ENCODE measurements at regions not wholly inside any gene's neighbourhood (a gene's known extent, or its start where the extent isn't known, plus 50 kb on each side); places are given as distances from the start of the nearest gene placed in this dataset.
"Not testable (repeated sequence)": the region's sequence is repeated elsewhere in the genome, so short reads cannot be mapped to it uniquely, and the experiment has no call there.

GRCh38 chr4:118585015-118585414 lies 100.2 kb upstream of the METTL14 start:
- no peak overlapping the region for H3K4me3 ChIP-seq (ENCODE audit: low read length)
- TF ChIP-seq ZNF274 (IDR thresholded peaks at IDR 0.05; ENCODE audit: low read depth, low read length), result no peak

DNA sequence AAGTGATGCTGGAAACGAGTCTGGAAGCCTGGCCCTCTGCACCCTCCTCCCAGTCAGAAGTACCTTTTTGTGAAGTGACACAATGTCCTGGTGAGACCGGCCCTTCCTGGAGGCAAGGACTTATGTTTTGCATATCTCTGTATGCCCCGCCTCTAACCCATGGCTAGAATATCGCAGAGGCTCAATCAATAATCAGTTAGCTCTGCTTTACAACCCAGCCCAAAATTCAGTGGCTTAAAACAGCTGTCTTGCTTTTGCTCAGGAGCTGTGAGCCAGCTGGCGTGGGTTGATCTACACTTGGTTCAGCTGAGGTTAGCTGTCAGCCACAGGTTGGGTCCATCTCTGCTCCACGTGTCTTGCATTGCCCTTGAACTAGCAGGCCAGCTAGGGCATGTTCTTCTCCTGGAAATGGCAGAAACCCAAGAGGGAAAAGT lies 98.8 kb upstream of the METTL14 start:
- no peak for TF ChIP-seq ZNF274 (IDR thresholded peaks at IDR 0.05; ENCODE audit: low read depth, low read length)
- H3K4me3 ChIP-seq (ENCODE audit: low read length), result no peak overlapping the region

GRCh38 chr4:118587116-118587831 lies 97.9 kb upstream of the METTL14 start:
- no peak overlapping the region for H3K4me3 ChIP-seq (ENCODE audit: low read length)
- no peak for TF ChIP-seq ZNF274 (IDR thresholded peaks at IDR 0.05; ENCODE audit: low read depth, low read length)

DNA sequence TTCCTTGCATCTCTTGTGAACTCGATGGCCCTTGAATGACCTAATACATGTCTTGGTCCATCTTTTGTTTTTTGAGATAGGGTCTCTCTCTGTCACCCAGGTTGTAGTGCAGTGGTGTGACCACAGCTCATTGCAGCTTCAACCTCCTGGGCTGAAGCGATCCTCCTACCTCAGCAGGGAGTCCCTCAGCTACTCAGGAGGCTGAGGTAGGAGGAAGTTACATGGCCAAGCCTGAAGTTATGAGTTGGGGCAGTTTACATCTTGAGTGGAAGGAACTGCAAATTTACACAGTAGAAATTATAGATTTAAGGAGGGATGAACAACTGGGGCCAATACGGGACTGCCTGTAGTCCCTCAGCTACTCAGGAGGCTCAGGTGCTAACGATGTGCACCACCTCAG lies 97.2 kb upstream of the METTL14 start:
- no peak for TF ChIP-seq ZNF274 (IDR thresholded peaks at IDR 0.05; ENCODE audit: low read depth, low read length)
- no peak overlapping the region for H3K4me3 ChIP-seq (ENCODE audit: low read length)

- no peak overlapping the region for H3K4me3 ChIP-seq (ENCODE audit: low read length)
- TF ChIP-seq ZNF274 (IDR thresholded peaks at IDR 0.05; ENCODE audit: low read depth, low read length), result no peak
Observed at GRCh38 chr4:118589471-118590055, 95.6 kb upstream of the METTL14 start.

GRCh38 chr4:118591339-118592046 lies 93.7 kb upstream of the METTL14 start:
- peak overlapping the region; percentile 66 for H3K4me3 ChIP-seq (ENCODE audit: low read length)

GRCh38 chr4:118592289-118592688 lies 92.9 kb upstream of the METTL14 start:
- H3K4me3 ChIP-seq (ENCODE audit: low read length), result peak overlapping the region; percentile 66

GRCh38 chr4:118595883-118596282 lies 89.3 kb upstream of the METTL14 start:
- H3K4me3 ChIP-seq (ENCODE audit: low read length), result not testable (repeated sequence)

GRCh38 chr4:118625097-118625496 lies 60.1 kb upstream of the METTL14 start:
- not testable (repeated sequence) for H3K4me3 ChIP-seq (ENCODE audit: low read length)

DNA sequence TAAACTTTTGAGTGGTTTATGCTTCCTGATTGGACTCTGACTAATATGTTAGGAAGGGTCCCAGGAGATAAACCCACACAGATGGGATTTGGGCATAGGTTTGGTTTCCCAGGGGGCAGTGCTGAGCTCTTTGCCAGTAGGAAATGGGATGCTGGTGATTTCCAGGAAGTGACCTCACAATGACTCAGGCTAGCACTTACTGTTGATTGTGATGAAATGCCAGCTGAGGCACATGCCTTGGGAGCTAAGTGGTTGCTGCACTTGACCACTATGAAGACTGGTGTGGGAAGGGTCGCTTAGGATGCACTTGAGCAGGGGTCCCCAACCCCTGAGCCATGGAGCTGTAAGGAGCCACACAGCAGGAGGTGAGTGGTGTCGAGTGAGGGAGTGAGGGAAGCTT lies 55.5 kb upstream of the METTL14 start:
- H3K4me3 ChIP-seq (ENCODE audit: low read length), result not testable (repeated sequence)

- not testable (repeated sequence) for H3K4me3 ChIP-seq (ENCODE audit: low read length)
Observed at GRCh38 chr4:118630897-118631296, 54.3 kb upstream of the METTL14 start.

DNA sequence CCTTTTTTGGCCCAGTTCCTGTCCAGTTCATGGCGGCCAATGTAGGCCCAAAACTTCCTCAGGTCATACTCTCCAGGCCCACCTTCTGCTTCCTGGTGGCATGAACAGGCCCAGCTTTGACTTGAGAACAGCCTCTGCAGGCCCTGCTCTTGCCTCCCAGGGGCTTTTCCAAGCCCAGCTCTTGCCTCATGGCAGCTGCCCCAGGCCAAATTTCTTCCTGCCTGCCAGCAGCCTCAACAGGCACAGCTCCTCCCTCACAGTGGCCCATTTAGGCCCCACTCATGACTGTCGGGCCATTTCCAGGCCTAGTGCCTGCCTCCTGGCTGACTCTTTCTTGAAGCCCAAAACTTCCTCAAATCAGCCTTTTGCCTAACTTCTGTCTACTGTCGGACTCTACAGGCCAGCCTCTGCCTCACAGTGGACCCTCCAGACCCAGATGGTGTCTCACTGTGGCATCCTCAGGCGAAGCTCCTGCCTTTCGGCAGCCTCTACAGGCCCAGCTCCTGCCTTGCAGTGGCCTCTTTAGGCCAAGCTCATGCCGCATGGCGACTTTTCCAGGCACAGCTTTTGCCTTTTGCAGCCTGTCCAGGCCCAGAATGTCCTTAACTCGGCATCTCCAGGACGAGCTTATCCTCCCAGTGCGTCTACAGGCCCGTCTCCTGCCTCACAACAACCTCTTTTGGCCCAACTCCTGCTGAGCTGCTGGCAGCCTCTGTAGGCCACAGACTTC lies 53.7 kb upstream of the METTL14 start:
- not testable (repeated sequence) for H3K4me3 ChIP-seq (ENCODE audit: low read length)

DNA sequence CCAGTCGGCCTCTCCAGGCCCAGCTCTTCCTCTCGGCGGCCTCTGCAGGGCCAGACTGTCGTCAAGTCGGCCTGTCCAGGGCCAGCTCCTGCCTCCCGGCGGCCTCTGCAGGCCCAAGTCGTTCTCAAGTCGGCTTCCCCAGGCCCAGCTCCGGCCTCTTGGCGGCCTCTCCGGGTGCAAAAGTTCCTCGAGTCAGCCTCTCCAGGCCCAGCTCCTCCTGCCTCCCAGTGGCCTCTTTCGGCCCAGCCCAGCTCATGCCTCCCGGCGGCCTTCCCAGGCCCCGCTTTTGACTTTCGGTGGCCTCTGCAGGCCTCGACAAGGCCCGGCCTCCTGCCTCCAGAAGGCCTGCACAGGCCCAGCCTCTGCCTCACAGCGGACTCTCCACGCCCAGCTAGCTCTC lies 51.7 kb upstream of the METTL14 start:
- H3K4me3 ChIP-seq (ENCODE audit: low read length), result not testable (repeated sequence)

DNA sequence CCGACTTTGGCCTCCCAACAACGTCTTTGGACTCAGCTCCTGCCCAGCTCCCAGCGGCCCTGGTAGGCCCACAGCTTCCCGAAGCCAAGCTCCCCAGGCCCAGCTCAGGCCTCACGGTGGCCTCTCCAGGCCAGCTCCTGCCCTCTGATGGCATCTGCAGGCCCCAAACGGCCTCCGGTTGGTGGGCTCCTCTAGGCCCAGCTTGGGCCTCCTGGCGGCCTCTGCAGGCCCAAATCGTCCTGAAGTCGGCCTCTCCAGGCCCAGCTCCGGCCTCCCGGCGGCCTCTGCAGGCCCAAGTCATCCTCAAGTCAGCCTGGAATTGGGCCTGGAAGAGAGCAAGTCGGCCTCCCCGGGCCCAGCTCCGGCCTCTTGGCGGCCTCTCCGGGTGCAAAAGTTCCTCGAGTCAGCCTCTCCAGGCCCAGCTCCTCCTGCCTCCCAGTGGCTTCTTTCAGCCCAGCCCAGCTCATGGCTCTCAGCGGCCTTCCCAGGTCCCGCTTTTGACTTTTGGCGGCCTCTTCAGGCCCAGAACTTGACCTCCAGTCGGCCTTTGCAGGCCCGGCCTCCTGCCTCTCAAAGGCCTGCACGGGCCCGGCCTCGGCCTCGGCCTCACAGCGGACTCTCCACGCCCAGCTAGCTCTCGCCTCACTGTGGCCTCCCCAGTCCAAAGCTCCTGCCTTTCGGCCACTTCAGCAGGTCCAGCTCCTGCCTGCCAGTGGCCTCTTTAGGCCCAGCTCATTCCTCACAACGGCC lies 50.9 kb upstream of the METTL14 start:
- not testable (repeated sequence) for H3K4me3 ChIP-seq (ENCODE audit: low read length)
